Stomach smooth muscle (tissue), 2 donors: ENCODE measurements at regions not wholly inside any gene's neighbourhood (a gene's known extent, or its start where the extent isn't known, plus 50 kb on each side); places are given as distances from the start of the nearest gene placed in this dataset.
"Not testable (repeated sequence)": the region's sequence is repeated elsewhere in the genome, so short reads cannot be mapped to it uniquely, and the experiment has no call there.

Experiments used
- H3K27ac ChIP-seq: one replicate; pipeline ENCODE4 v1.7.0; 2013; ENCODE audit warnings: mild to moderate bottlenecking, low read length, inconsistent platforms
- H3K27me3 ChIP-seq, 2 donors: one replicate each; pipeline ENCODE4 v1.7.0; 2013; ENCODE audit warnings: low read length in 2 of 2; ENCODE audit not compliant: insufficient read depth in 2 of 2, control insufficient read depth in 1 of 2
- H3K36me3 ChIP-seq, 2 donors: one replicate each; pipeline ENCODE4 v1.7.0; 2013; ENCODE audit warnings: low read length in 2 of 2; ENCODE audit not compliant: control insufficient read depth in 2 of 2, insufficient read depth in 2 of 2
- H3K4me1 ChIP-seq: one replicate; pipeline ENCODE4 v1.7.0; 2013; ENCODE audit warnings: low read length; ENCODE audit not compliant: control insufficient read depth, insufficient read depth
- H3K4me3 ChIP-seq, 2 donors: one replicate each; pipeline ENCODE4 v1.7.0; 2013; ENCODE audit warnings: low read length in 2 of 2
- H3K9ac ChIP-seq, 2 donors: one replicate each; pipeline ENCODE4 v1.7.0; 2013; ENCODE audit warnings: low read length in 2 of 2, mild to moderate bottlenecking in 1 of 2
- H3K9me3 ChIP-seq, 2 donors: one replicate each; pipeline ENCODE4 v1.7.0; 2013; ENCODE audit warnings: low read length in 2 of 2; ENCODE audit not compliant: control insufficient read depth in 2 of 2
- donor health status: healthy.
- donor health status: Pancreatic carcinoma.

DNA sequence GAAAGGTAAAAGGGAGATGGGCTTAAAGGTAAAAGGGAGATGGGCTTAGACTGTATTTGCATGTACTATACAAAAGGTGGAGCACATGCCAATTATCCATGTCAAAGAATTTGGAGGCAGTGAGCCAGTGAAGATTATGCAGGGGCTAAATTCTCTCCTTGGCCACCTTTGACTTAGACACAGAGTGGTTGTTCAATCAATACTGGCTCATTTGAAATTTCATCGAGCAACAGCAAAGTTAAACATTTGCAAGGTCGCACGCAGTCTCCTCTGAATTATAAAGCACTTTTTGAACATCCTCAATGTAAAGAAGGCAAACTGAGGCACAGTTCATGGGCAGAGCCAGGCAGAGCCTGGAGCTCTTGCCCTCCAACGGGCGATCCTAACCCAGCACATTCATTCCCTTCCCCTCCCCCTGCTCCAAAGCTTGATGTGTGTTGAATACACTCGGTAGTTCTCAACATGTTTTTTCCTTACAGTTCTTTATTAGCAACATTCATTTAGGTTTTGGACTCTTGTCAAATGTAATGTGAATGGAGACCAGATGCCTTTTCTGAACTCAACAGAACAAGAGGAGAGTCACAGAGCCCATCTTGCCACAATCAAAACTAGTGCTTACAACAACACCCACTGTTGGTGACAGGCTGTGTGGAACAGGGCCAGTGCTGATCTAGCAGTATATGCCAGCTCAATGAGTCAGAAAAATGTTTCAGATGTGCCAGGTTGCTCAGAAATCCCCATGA, 169.7 kb upstream of the G2E3 start:
- H3K27me3 ChIP-seq = no peaks in the 10 kb centered on the region
- no peaks in the 10 kb centered on the region for H3K36me3 ChIP-seq
- H3K4me3 ChIP-seq = no peak overlapping the region
- H3K27ac ChIP-seq = no peak overlapping the region
- H3K9me3 ChIP-seq = no peaks in the 10 kb centered on the region
- H3K4me1 ChIP-seq = no peaks in the 10 kb centered on the region
- H3K9ac ChIP-seq = no peak overlapping the region

- no peak overlapping the region for H3K9ac ChIP-seq
- H3K4me1 ChIP-seq = no peaks in the 10 kb centered on the region
- H3K27ac ChIP-seq = no peak overlapping the region
- no peaks in the 10 kb centered on the region for H3K9me3 ChIP-seq
- no peaks in the 10 kb centered on the region for H3K36me3 ChIP-seq
- H3K4me3 ChIP-seq = no peak overlapping the region
- no peaks in the 10 kb centered on the region for H3K27me3 ChIP-seq
Measured at GRCh38 chr14:30389877-30390385, 169.0 kb upstream of the G2E3 start.

GRCh38 chr14:30395065-30395464, 163.9 kb upstream of the G2E3 start:
- H3K36me3 ChIP-seq = no peaks in the 10 kb centered on the region
- H3K4me3 ChIP-seq = no peak overlapping the region
- no peaks in the 10 kb centered on the region for H3K27me3 ChIP-seq
- no peak overlapping the region for H3K27ac ChIP-seq
- no peaks in the 10 kb centered on the region for H3K4me1 ChIP-seq
- no peak overlapping the region for H3K9ac ChIP-seq
- H3K9me3 ChIP-seq = no peaks in the 10 kb centered on the region

DNA sequence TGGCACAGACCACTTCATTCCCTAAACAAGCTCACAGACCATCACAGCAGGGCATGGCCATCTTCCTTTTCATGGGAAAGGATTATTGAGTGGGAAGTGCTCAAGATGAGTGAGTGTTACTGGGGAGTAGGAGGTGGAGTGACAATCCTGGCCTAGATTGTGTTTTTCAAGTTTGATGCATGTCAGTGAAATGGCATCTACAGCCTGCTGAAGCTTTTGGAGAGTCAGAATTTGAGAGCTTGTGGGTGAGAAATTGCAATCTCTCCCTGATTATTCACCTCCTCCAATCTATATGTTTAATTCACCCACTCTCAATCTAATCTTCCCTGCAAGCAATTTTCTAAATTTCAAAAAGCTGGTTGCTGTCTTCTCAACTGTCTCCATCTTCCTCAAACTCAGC, 156.1 kb upstream of the G2E3 start:
- Histone ChIP-seq H3K9ac (no peak overlapping the region), H3K4me1 (no peaks in the 10 kb centered on the region), H3K9me3 (no peaks in the 10 kb centered on the region), H3K27me3 (no peaks in the 10 kb centered on the region), H3K36me3 (no peaks in the 10 kb centered on the region), H3K4me3 (no peak overlapping the region), H3K27ac (no peak overlapping the region)

DNA sequence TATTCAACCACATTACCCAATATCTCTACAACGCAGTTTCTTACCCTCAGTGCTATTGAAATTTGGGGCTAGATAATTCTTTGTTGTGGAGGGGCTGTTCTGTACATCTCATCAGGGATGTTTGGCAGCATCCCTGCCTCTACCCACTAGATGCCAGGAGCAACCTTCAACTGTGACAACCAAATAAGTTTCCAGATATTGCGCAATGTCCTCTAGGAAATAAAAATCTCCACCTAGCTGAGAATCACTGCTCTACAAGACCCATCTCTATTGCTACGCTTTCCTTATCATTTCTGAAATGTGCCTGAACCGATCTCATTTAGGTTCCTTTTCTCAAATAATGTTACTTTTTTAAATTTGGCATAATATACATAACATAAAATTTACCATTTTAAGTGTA, 155.2 kb upstream of the G2E3 start:
- no peaks in the 10 kb centered on the region for H3K36me3 ChIP-seq
- H3K4me3 ChIP-seq = no peak overlapping the region
- no peaks in the 10 kb centered on the region for H3K4me1 ChIP-seq
- no peaks in the 10 kb centered on the region for H3K9me3 ChIP-seq
- H3K27ac ChIP-seq = no peak overlapping the region
- H3K27me3 ChIP-seq = no peaks in the 10 kb centered on the region
- H3K9ac ChIP-seq = no peak overlapping the region

- H3K4me3 ChIP-seq, H3K4me1 ChIP-seq, H3K27me3 ChIP-seq, H3K36me3 ChIP-seq, H3K9ac ChIP-seq, H3K27ac ChIP-seq, H3K9me3 ChIP-seq: not testable (repeated sequence)
Measured at GRCh38 chr14:30409508-30410015, 149.4 kb upstream of the G2E3 start.

- Histone ChIP-seq H3K27ac (no peak overlapping the region), H3K27me3 (no peaks in the 10 kb centered on the region), H3K9ac (no peak overlapping the region), H3K4me3 (no peak overlapping the region), H3K9me3 (no peaks in the 10 kb centered on the region), H3K4me1 (no peaks in the 10 kb centered on the region), H3K36me3 (no peaks in the 10 kb centered on the region)
Measured at GRCh38 chr14:30410986-30411385, 148.0 kb upstream of the G2E3 start.

DNA sequence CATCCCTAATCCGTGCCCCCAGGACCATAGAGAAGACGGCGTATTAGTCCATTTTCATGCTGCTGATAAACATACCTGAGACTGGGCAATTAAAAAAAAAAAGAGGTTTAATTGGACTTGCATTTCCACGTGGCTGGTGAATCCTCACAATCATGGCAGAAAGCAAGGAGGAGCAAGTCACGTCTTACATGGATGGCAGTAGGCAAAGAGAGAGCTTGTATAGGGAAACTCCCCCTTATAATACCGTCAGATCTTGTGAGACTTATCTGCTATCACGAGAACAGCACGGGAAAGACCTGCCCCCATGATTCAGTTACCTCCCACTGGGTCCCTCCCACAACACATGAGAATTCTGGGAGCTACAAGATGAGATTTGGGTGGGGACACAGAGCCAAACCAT, 145.8 kb upstream of the G2E3 start:
- H3K27me3 ChIP-seq, H3K4me1 ChIP-seq, H3K9ac ChIP-seq: not testable (repeated sequence)

GRCh38 chr14:30417121-30417520, 141.8 kb upstream of the G2E3 start:
- Histone ChIP-seq H3K4me1 (no peaks in the 10 kb centered on the region), H3K27ac (no peak overlapping the region), H3K4me3 (no peak overlapping the region), H3K27me3 (no peaks in the 10 kb centered on the region), H3K9ac (no peak overlapping the region), H3K36me3 (no peaks in the 10 kb centered on the region), H3K9me3 (no peaks in the 10 kb centered on the region)

More for the DNA sequence above, 145.8 kb upstream of the G2E3 start:
- not testable (repeated sequence) for H3K9me3 ChIP-seq, H3K36me3 ChIP-seq, H3K27ac ChIP-seq, H3K4me3 ChIP-seq

DNA sequence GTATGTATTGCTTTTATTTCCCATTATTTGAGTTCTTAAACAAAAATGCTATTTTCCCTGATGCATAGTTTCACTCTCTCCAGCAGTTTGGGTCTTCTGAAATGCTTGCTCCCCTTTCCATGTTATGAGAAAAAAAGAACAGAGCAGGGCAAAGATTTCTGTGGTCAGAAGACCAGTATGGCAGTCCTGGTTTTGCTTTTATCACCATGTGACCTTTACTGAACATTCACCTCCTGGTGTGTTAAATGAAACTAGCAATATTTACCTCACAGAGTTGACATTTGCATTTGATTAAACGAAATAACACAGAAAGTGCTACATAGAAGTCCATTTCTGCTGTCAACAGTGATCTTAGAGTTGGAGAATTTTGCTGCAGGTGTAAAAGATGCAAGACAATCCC, 141.0 kb upstream of the G2E3 start:
- Histone ChIP-seq H3K27ac (no peak overlapping the region), H3K9ac (no peak overlapping the region), H3K27me3 (no peaks in the 10 kb centered on the region), H3K4me3 (no peak overlapping the region), H3K36me3 (no peaks in the 10 kb centered on the region), H3K4me1 (no peaks in the 10 kb centered on the region), H3K9me3 (no peaks in the 10 kb centered on the region)

DNA sequence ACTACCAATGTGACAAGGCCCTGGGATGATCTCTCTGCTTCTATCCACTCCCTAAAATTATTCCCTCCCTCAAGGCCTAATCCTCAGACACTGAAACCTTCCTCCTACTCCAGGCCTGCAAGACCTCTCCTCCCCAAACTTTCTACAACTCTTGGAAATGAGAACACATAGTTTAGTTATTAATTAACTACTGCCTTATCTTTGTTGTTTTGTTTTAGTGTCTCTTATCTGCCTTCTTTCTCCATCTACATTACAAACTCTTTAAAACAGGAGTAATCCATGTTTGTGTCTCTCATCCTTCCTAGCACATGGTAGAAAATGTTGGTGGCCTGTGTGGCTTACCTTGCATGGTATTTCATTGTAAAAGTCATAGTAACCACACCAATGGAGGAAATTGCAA, 139.9 kb upstream of the G2E3 start:
- no peaks in the 10 kb centered on the region for H3K27me3 ChIP-seq
- H3K9me3 ChIP-seq = no peaks in the 10 kb centered on the region
- no peaks in the 10 kb centered on the region for H3K4me1 ChIP-seq
- H3K9ac ChIP-seq = no peak overlapping the region
- no peak overlapping the region for H3K4me3 ChIP-seq
- no peaks in the 10 kb centered on the region for H3K36me3 ChIP-seq
- no peak overlapping the region for H3K27ac ChIP-seq
